Peyer's patch (tissue), 4 donors: ENCODE measurements at regions not wholly inside any gene's neighbourhood (a gene's known extent, or its start where the extent isn't known, plus 50 kb on each side); places are given as distances from the start of the nearest gene placed in this dataset.

Source experiments
- CTCF ChIP-seq, 6 experiments: fragments of 450-650 bp in 4 of 6; fragments of 200-600 bp in 2 of 6; sonication (generic) in 1 of 6; IDR thresholded peaks; one replicate each; pipeline ENCODE4 v1.5.1; 2017 to 2019; ENCODE audit warnings: antibody characterized with exemption in 6 of 6, mild to moderate bottlenecking in 3 of 6, moderate library complexity in 1 of 6
- POLR2A ChIP-seq, 2 donors: fragments of 450-650 bp; IDR thresholded peaks; one replicate each; pipeline ENCODE4 v1.5.1; 2017; ENCODE audit warnings: antibody characterized with exemption in 2 of 2, mild to moderate bottlenecking in 2 of 2, moderate library complexity in 2 of 2

- TF ChIP-seq POLR2A (IDR thresholded peaks at IDR 0.05) (no peak), CTCF (IDR thresholded peaks at IDR 0.05) (no peak)
Measured at GRCh38 chr2:3046170-3046865, 331.3 kb downstream of the EIPR1 start.
